ENCODE measurements at regions not wholly inside any gene's neighbourhood (a gene's known extent, or its start where the extent isn't known, plus 50 kb on each side); places are given as distances from the start of the nearest gene placed in this dataset.

DNA sequence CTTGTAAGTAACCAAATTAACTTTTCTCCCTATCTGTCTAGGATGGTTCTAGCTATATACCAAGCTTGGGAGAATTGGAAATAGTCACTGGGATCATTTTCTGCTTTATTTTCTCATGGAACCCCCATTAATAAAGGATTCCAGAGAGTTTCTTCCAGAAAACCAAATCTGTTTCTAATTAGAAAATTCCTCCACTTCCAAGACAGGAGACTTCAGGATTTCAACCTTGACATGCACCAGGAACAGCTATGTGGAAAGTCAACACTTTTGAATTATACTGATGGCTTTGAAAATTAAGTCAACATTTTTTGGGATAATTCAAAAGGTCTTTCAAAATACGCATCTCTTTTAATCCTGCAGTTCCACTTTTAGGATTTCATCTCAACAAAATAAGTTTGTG, 138.3 kb downstream of the MEX3B start:
- TF ChIP-seq, protein P1, sequence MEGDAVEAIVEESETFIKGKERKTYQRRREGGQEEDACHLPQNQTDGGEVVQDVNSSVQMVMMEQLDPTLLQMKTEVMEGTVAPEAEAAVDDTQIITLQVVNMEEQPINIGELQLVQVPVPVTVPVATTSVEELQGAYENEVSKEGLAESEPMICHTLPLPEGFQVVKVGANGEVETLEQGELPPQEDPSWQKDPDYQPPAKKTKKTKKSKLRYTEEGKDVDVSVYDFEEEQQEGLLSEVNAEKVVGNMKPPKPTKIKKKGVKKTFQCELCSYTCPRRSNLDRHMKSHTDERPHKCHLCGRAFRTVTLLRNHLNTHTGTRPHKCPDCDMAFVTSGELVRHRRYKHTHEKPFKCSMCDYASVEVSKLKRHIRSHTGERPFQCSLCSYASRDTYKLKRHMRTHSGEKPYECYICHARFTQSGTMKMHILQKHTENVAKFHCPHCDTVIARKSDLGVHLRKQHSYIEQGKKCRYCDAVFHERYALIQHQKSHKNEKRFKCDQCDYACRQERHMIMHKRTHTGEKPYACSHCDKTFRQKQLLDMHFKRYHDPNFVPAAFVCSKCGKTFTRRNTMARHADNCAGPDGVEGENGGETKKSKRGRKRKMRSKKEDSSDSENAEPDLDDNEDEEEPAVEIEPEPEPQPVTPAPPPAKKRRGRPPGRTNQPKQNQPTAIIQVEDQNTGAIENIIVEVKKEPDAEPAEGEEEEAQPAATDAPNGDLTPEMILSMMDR (conservative IDR thresholded peaks at IDR 0.05), result no peak
- no peak for TF ChIP-seq ZFX (IDR thresholded peaks at IDR 0.05)

Measured in C4-2B (cell line).